NCI-H226 (cell line): ENCODE measurements at regions not wholly inside any gene's neighbourhood (a gene's known extent, or its start where the extent isn't known, plus 50 kb on each side); places are given as distances from the start of the nearest gene placed in this dataset.

Source experiments
- DNase-seq: peaks from one replicate; pipeline ENCODE4 v3.0.0-alpha.2; 2015

GRCh38 chr3:26558257-26558656 is 64.3 kb upstream of the LRRC3B start:
- DNase-seq, result no peak

- DNase-seq, result no peak
Observed at GRCh38 chr3:26559227-26559626, 63.3 kb upstream of the LRRC3B start.

GRCh38 chr3:26560081-26560480 is 62.5 kb upstream of the LRRC3B start:
- DNase-seq, result no peak

- DNase-seq, result no peak
Observed at GRCh38 chr3:26562021-26562768, 60.4 kb upstream of the LRRC3B start.
